Upper lobe of left lung (tissue), 4 donors: ENCODE measurements at regions not wholly inside any gene's neighbourhood (a gene's known extent, or its start where the extent isn't known, plus 50 kb on each side); places are given as distances from the start of the nearest gene placed in this dataset.

Source experiments
- EP300 ChIP-seq, 4 donors: sonication (generic); formaldehyde crosslinking; IDR thresholded peaks; one replicate each; pipeline ENCODE4 v1.5.1; 2017; ENCODE audit warnings: antibody characterized with exemption in 4 of 4, control low read depth in 2 of 4
- POLR2A ChIP-seq, 4 donors: fragments of 450-650 bp; IDR thresholded peaks; one replicate each; pipeline ENCODE4 v1.5.1; 2016 to 2017; ENCODE audit warnings: antibody characterized with exemption in 4 of 4, mild to moderate bottlenecking in 2 of 4
- POLR2AphosphoS5 ChIP-seq, 2 donors: sonication (generic); formaldehyde crosslinking; IDR thresholded peaks; one replicate each; pipeline ENCODE4 v1.5.1; 2017; ENCODE audit warnings: antibody characterized with exemption in 2 of 2
- TF ChIP-seq, protein P1 (sequence below), 6 experiments: fragments of 450-650 bp in 4 of 6; fragments of 200-600 bp in 2 of 6; sonication (generic) in 2 of 6; IDR thresholded peaks; one replicate each; pipeline ENCODE4 v1.5.1; 2016 to 2019; ENCODE audit warnings: antibody characterized with exemption in 6 of 6

- TF ChIP-seq, protein P1, sequence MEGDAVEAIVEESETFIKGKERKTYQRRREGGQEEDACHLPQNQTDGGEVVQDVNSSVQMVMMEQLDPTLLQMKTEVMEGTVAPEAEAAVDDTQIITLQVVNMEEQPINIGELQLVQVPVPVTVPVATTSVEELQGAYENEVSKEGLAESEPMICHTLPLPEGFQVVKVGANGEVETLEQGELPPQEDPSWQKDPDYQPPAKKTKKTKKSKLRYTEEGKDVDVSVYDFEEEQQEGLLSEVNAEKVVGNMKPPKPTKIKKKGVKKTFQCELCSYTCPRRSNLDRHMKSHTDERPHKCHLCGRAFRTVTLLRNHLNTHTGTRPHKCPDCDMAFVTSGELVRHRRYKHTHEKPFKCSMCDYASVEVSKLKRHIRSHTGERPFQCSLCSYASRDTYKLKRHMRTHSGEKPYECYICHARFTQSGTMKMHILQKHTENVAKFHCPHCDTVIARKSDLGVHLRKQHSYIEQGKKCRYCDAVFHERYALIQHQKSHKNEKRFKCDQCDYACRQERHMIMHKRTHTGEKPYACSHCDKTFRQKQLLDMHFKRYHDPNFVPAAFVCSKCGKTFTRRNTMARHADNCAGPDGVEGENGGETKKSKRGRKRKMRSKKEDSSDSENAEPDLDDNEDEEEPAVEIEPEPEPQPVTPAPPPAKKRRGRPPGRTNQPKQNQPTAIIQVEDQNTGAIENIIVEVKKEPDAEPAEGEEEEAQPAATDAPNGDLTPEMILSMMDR (IDR thresholded peaks at IDR 0.05): no peak
- TF ChIP-seq EP300 (IDR thresholded peaks at IDR 0.05) (no peak), POLR2A (IDR thresholded peaks at IDR 0.05) (no peak), POLR2AphosphoS5 (IDR thresholded peaks at IDR 0.05) (no peak)
Observed at GRCh38 chr1:101144671-101145448, 92.0 kb upstream of the S1PR1 start.
